ENCODE measurements at regions not wholly inside any gene's neighbourhood (a gene's known extent, or its start where the extent isn't known, plus 50 kb on each side); places are given as distances from the start of the nearest gene placed in this dataset.

DNA sequence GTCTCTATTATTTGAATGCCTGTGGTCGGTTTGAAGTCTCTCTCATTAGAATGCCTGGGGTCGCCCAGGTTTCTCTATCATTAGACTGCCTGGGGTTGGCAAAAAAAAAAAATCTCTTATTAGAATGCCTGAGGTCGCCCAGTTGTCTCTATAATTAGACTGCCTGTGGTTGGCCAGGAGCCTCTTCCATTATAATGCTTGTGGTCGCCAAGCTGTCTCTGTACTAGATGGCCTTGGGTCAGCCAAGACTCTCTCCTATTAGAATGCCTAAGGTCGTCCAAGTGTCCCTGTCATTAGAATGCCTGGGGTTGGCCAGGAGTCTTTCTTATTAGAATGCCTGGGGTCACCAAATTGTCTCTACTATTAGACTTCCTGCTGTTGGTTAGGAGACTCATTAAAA lies 2228.4 kb downstream of the TP53TG3F start:
- Histone ChIP-seq H3K27me3 (no peaks in the 10 kb centered on the region), H3K4me1 (no peaks in the 10 kb centered on the region), H3K4me3 (no peak overlapping the region), H3K27ac (no peak overlapping the region), H3K36me3 (no peaks in the 10 kb centered on the region), H3K9me3 (no peaks in the 10 kb centered on the region)
- intact Hi-C loops (cut with DNase I; ENCODE audit: low total_unique reads) (no loop called here), in situ Hi-C loops (cut with MboI; ENCODE audit: low sequenced_read_pairs in 4 of 4) (no loop called here)
- ATAC-seq (no peak), DNase-seq (no peak)
- TF ChIP-seq, protein P1, sequence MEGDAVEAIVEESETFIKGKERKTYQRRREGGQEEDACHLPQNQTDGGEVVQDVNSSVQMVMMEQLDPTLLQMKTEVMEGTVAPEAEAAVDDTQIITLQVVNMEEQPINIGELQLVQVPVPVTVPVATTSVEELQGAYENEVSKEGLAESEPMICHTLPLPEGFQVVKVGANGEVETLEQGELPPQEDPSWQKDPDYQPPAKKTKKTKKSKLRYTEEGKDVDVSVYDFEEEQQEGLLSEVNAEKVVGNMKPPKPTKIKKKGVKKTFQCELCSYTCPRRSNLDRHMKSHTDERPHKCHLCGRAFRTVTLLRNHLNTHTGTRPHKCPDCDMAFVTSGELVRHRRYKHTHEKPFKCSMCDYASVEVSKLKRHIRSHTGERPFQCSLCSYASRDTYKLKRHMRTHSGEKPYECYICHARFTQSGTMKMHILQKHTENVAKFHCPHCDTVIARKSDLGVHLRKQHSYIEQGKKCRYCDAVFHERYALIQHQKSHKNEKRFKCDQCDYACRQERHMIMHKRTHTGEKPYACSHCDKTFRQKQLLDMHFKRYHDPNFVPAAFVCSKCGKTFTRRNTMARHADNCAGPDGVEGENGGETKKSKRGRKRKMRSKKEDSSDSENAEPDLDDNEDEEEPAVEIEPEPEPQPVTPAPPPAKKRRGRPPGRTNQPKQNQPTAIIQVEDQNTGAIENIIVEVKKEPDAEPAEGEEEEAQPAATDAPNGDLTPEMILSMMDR (IDR thresholded peaks at IDR 0.05 in 4 of 5, conservative IDR thresholded peaks at IDR 0.05 in 1 of 5) = no peak
- TF ChIP-seq POLR2A (IDR thresholded peaks at IDR 0.05) = no peak

DNA sequence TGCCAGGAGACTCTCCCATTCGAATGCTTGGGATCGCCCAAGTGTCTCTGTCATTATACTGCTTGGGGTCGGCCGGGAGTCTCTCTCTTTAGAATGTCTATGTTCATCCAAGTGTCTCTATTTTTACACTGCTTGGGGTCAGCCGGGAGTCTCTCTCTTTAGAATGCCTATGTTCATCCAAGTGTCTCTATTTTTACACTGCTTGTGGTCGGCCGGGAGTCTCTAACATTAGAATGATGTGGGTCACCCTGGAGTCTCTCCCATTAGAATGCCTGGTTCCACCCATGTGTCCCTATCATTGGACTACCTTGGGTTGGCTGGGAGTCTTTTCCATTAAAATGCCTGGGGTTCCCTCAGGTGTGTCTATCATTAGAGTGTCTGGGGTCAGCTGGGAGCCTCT lies 2230.4 kb downstream of the TP53TG3F start:
- no peak for ATAC-seq
- in situ Hi-C loops (cut with MboI; ENCODE audit: low sequenced_read_pairs in 4 of 4) = no loop called here
- no peak for DNase-seq
- no peaks in the 10 kb centered on the region for H3K9me3 ChIP-seq
- TF ChIP-seq, protein P1 (IDR thresholded peaks at IDR 0.05 in 4 of 5, conservative IDR thresholded peaks at IDR 0.05 in 1 of 5) = no peak
- TF ChIP-seq POLR2A (IDR thresholded peaks at IDR 0.05) = no peak
- H3K4me3 ChIP-seq = no peak overlapping the region
- no peaks in the 10 kb centered on the region for H3K36me3 ChIP-seq
- no peaks in the 10 kb centered on the region for H3K27me3 ChIP-seq
- H3K27ac ChIP-seq = no peak overlapping the region
- intact Hi-C loops (cut with DNase I; ENCODE audit: low total_unique reads) = no loop called here
- H3K4me1 ChIP-seq = no peaks in the 10 kb centered on the region

DNA sequence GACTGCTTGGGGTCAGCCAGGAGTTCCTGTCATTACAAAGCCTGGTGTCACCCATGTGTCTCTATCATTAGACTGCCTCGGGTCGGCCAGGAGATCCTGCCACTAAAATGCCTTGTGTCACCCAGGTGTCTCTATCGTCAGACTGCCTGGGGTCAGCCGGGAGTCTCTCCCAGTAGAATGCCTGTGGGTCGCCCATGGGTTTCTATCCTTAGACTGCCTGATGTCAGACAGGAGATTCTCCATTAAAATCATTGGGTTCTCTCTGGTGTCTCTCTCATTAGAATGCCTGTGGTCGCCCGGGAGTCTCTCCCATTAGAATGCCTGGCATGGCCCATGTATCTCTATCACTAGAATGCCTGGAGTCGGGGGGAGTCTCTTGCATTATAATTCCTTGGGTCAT lies 2231.0 kb downstream of the TP53TG3F start:
- H3K4me1 ChIP-seq = no peaks in the 10 kb centered on the region
- H3K27ac ChIP-seq = no peak overlapping the region
- H3K4me3 ChIP-seq = no peak overlapping the region
- no peaks in the 10 kb centered on the region for H3K27me3 ChIP-seq
- no peak for TF ChIP-seq POLR2A (IDR thresholded peaks at IDR 0.05)
- TF ChIP-seq, protein P1 (IDR thresholded peaks at IDR 0.05 in 4 of 5, conservative IDR thresholded peaks at IDR 0.05 in 1 of 5) = no peak
- ATAC-seq (no peak), DNase-seq (no peak)
- in situ Hi-C loops (cut with MboI; ENCODE audit: low sequenced_read_pairs in 4 of 4) (no loop called here), intact Hi-C loops (cut with DNase I; ENCODE audit: low total_unique reads) (no loop called here)
- no peaks in the 10 kb centered on the region for H3K36me3 ChIP-seq
- H3K9me3 ChIP-seq = no peaks in the 10 kb centered on the region

DNA sequence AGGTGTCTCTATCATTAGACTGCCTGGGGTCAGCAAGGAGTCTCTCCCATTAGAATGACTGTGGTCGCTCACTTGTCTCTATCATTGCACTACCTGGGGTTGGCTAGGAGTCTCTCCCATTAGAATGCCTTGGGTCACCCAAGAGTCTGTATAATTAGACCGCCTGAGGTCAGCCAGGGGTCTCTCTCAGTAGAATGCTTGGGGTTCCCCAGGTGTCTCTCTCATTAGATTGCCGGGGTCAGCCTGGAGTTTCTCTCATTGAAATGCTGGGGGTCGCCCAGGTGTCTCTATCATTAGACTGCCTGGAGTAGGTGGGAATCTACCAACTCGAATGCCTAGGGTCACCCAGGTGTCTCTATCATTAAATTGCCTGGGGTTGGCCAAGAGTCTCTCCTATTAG lies 2231.6 kb downstream of the TP53TG3F start:
- ATAC-seq (no peak), DNase-seq (no peak)
- Histone ChIP-seq H3K4me1 (no peaks in the 10 kb centered on the region), H3K9me3 (no peaks in the 10 kb centered on the region), H3K4me3 (no peak overlapping the region), H3K36me3 (no peaks in the 10 kb centered on the region), H3K27me3 (no peaks in the 10 kb centered on the region), H3K27ac (no peak overlapping the region)
- TF ChIP-seq, protein P1 (IDR thresholded peaks at IDR 0.05 in 4 of 5, conservative IDR thresholded peaks at IDR 0.05 in 1 of 5) = no peak
- TF ChIP-seq POLR2A (IDR thresholded peaks at IDR 0.05) = no peak
- in situ Hi-C loops (cut with MboI; ENCODE audit: low sequenced_read_pairs in 4 of 4) = no loop called here
- intact Hi-C loops (cut with DNase I; ENCODE audit: low total_unique reads) = no loop called here

DNA sequence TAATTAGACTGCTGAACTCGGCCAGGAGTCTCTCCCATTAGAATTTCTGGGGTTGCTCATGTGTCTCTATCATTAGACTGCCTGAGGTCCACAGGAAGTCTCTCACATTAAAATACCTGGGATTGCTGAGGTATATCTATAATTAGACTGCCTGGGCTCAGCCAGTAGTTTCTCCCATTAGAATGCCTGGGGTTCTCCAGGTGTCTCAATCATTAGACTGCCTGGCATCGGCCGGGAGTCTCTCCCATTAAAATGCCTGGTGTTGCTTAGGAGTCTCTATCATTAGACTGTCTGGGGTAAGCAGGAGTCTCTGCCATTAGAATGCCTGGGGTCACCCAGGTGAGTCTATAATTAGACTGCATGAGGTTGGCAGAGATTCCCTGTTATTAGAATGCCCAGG lies 2233.4 kb downstream of the TP53TG3F start:
- in situ Hi-C loops (cut with MboI; ENCODE audit: low sequenced_read_pairs in 4 of 4) (no loop called here), intact Hi-C loops (cut with DNase I; ENCODE audit: low total_unique reads) (no loop called here)
- H3K36me3 ChIP-seq = no peaks in the 10 kb centered on the region
- TF ChIP-seq, protein P1 (IDR thresholded peaks at IDR 0.05 in 4 of 5, conservative IDR thresholded peaks at IDR 0.05 in 1 of 5) = no peak
- TF ChIP-seq POLR2A (IDR thresholded peaks at IDR 0.05) = no peak
- ATAC-seq (no peak), DNase-seq (no peak)
- H3K4me3 ChIP-seq = no peak overlapping the region
- H3K27ac ChIP-seq = no peak overlapping the region
- H3K9me3 ChIP-seq = no peaks in the 10 kb centered on the region
- no peaks in the 10 kb centered on the region for H3K27me3 ChIP-seq
- no peaks in the 10 kb centered on the region for H3K4me1 ChIP-seq

Data from gastrocnemius medialis (tissue), 4 donors.